HG03095 (cell line): ENCODE measurements at regions not wholly inside any gene's neighbourhood (a gene's known extent, or its start where the extent isn't known, plus 50 kb on each side); places are given as distances from the start of the nearest gene placed in this dataset.
"Not testable (repeated sequence)": the region's sequence is repeated elsewhere in the genome, so short reads cannot be mapped to it uniquely, and the experiment has no call there.

Source experiments
- ATAC-seq: cut with Tn5 transposase; IDR thresholded peaks from one replicate; pipeline ENCODE4 v1.9.1; 2021; ENCODE audit warnings: moderate library complexity; ENCODE audit not compliant: unreplicated experiment

DNA sequence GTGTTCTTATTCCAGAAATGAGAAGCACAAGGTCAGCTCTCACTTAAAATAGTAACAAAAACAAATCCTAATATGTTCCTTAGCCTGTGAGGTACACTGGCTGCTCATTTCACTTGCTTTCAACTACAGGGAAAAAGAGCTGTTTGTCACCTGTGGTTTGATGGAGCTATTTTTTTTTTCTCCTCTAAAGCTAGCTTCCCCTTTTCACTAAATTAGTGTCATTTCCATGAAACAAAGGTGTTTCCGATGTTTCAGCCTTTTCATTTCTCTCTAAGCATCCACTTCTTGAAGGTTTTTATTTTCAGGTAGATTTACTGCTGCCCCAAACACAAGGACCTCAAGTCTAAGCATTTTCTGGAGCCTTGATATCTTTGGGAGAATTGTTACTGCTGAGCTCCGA is 148.6 kb downstream of the RBMX2 start:
- ATAC-seq: no peak

DNA sequence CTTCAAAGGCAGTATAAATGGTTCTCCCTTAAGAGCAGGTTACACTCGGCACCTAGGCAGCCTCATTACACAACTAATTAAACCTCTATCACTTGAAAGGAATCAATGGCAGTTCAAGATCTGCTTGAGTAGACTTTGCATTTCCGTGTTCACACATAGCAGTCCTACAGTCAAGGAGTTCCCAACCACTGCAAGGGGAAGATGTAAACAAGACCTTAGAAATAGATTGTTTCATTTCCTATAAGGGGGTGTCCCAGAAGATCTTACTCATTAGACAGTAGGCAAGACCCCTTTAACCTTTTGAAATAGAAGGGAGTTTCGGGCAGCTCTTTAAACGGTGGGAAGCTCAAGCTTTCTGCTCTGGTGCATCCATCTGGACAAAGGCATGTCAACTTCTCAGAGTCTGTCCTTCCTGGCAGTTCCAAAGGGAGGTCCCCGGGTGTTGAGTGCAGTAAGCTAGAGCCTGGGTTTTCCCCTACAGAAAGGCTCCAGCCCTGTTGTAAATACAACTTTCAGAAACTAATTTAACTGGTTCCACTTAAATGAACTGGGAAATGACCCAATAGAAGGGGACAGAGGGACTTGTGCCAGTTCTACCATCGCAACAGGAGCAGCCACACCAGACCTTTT is 150.8 kb downstream of the RBMX2 start:
- ATAC-seq: peak; percentile 64

DNA sequence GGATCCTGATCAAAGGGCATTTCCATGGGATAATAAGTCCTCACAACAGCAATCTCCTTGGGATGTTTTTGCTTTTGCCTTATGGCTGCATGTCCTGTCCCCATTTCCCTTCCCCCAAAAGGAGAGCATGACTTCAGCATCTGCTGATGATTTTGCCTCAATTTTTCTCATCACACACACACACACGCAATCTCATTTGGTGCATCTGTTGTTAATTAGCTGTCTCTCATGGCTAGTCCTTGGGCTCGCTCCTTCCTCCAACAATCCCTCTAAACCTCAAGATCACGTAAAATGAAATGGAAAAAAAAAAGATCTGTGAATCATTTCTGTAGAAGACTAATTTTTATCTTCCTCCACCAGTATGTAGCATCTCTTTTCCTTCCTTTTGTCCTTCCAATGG is 153.6 kb downstream of the RBMX2 start:
- ATAC-seq: no peak

DNA sequence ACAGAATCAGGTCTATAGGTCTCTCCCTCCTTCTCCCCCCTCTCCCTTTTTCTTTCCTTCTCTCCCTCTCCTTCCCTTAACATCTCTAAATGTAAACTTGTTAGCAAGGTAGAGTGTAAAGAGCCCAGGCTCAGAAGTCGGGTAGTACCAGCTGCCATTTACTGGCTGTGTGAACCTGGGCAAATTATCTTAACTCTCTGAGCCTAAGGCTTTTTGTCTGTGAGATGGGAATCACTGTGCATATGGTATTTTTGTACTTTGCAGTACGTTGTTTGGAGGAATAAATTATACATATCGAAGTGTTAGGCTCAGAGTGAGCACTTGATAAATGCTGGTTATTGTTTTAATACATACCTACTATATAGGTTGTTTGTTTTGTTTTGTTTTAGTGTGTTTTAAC is 154.0 kb downstream of the RBMX2 start:
- no peak for ATAC-seq

DNA sequence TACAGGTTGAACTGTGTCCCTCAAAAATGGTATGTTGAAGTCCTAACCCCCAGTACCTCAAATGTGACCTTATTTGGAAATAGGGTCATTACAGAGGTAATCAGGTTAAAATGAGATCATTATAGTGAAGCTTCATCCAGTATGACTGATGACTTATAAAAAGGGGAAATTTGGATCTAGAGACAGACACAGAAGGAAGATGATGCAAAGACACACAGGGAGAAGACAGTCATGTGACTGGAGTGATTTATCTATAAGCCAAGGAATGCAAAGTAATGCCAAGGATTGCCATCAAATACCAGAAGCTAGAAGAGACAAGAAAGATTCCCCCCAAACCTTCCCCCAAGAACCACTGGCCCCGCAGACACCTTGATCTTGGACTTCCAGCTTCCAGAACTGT is 155.2 kb downstream of the RBMX2 start:
- ATAC-seq: no peak

DNA sequence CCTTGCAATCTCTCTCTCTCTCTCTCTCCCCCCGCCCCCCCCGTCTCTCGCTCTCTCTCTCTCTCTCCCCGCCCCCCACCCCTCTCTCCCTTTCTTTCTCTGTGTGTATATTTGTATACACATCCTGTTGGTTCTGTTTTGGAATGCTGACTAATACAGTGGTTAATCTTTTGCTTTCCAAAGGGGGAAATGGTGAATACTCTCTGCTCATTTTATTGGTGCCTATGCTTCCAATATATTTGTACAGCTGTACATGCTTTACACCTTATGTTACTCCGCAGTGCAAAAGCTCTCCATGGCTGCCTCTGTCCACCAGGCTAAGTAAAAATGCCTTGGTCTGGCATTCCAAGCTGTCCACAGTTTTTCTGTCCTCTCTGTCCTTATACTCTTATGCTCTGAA is 158.8 kb downstream of the RBMX2 start:
- ATAC-seq: no peak

- no peak for ATAC-seq
Measured at GRCh38 chrX:130561930-130562329, 160.1 kb downstream of the RBMX2 start.

DNA sequence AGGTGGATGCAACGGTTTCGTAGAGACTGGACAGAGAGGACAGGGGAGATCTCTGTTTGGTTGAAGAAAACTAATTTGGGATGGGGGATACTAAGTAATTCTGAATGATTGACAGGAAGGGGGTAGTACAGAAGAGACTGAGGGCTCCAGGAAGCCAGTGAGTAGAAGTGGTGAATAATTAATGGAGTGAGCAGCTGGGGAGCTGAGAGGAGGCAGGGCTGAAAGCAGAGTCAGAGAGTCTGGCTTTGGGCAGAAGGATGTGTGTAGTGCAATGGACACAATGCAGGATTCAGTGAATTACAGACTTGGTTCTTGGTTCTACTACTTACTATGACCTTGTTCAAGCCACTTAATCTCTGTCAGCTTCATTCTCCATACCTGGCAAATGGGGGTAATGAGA is 161.7 kb downstream of the RBMX2 start:
- ATAC-seq: no peak

- ATAC-seq: no peak
Measured at GRCh38 chrX:130566028-130566683, 164.4 kb downstream of the RBMX2 start.

DNA sequence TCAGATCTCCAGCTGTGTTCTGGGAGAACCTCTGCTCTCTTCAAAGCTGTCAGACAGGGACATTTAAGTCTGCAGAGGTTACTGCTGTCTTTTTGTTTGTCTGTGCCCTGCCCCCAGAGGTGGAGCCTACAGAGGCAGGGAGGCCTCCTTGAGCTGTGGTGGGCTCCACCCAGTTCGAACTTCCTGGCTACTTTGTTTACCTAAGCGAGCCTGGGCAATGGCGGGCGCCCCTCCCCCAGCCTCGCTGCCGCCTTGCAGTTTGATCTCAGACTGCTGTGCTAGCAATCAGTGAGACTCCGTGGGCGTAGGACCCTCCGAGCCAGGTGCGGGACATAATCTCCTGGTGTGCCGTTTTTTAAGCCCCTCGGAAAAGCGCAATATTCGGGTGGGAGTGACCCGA is 171.2 kb downstream of the RBMX2 start:
- not testable (repeated sequence) for ATAC-seq
